Breast epithelium (tissue), 3 donors: ENCODE measurements at regions not wholly inside any gene's neighbourhood (a gene's known extent, or its start where the extent isn't known, plus 50 kb on each side); places are given as distances from the start of the nearest gene placed in this dataset.

ENCODE experiments used
- POLR2A ChIP-seq: fragments of 450-650 bp; IDR thresholded peaks from one replicate; pipeline ENCODE4 v1.6.1; 2016; ENCODE audit warnings: antibody characterized with exemption, mild to moderate bottlenecking, moderate library complexity
- TF ChIP-seq, protein P1 (sequence below), 3 donors: fragments of 450-650 bp; IDR thresholded peaks; one replicate each; pipeline ENCODE4 v1.5.1; 2016 to 2017; ENCODE audit warnings: antibody characterized with exemption in 3 of 3, mild to moderate bottlenecking in 3 of 3, moderate library complexity in 3 of 3

DNA sequence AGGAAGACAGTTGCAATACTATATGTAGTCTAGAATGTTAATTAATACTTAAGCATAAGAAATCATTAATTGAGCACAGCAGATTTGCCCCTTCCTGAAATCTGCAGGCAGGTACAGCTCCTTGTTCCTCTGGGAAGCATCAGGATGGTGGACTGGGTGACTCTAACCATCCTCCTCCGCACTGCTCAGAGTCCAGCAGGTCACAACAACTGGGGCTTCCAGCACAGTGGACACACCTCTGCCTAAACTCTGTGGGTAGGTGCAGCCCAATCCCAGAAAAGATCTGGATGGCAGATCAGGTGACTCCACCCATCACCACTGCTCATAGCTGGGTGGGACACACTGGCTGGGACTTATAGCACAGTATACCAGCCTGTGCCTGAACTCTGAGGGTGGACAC is 189.9 kb upstream of the TMCO5A start:
- TF ChIP-seq, protein P1, sequence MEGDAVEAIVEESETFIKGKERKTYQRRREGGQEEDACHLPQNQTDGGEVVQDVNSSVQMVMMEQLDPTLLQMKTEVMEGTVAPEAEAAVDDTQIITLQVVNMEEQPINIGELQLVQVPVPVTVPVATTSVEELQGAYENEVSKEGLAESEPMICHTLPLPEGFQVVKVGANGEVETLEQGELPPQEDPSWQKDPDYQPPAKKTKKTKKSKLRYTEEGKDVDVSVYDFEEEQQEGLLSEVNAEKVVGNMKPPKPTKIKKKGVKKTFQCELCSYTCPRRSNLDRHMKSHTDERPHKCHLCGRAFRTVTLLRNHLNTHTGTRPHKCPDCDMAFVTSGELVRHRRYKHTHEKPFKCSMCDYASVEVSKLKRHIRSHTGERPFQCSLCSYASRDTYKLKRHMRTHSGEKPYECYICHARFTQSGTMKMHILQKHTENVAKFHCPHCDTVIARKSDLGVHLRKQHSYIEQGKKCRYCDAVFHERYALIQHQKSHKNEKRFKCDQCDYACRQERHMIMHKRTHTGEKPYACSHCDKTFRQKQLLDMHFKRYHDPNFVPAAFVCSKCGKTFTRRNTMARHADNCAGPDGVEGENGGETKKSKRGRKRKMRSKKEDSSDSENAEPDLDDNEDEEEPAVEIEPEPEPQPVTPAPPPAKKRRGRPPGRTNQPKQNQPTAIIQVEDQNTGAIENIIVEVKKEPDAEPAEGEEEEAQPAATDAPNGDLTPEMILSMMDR (IDR thresholded peaks at IDR 0.05) = no peak
- TF ChIP-seq POLR2A = no peak
